ENCODE measurements at regions not wholly inside any gene's neighbourhood (a gene's known extent, or its start where the extent isn't known, plus 50 kb on each side); places are given as distances from the start of the nearest gene placed in this dataset.

- Mint-ChIP-seq H3K4me1 (ENCODE audit: low read depth, unreplicated experiment) (no peaks in the 10 kb centered on the region), H3K4me3 (ENCODE audit: low read depth, unreplicated experiment) (no peak overlapping the region), H3K27me3 (ENCODE audit: unreplicated experiment) (peaks cover 65% of the 10 kb centered on the region), H3K9me3 (ENCODE audit: low read depth, unreplicated experiment) (no peaks in the 10 kb centered on the region), H3K36me3 (ENCODE audit: insufficient read depth, unreplicated experiment) (no peaks in the 10 kb centered on the region), H3K27ac (ENCODE audit: unreplicated experiment) (no peak overlapping the region)
- intact Hi-C loops (cut with micrococcal nuclease; ENCODE audit: unreplicated experiment): no loop called here
- no TSS peak for BruUV-seq (replicated peaks)
- TF ChIP-seq CTCF (IDR thresholded peaks at IDR 0.05; ENCODE audit: unreplicated experiment): no peak
- CTCF ChIA-PET: no interaction called here
- no peak for DNase-seq
Observed at GRCh38 chrX:39603230-39603629, 494.5 kb downstream of the BCOR start.

- H3K9me3 Mint-ChIP-seq (ENCODE audit: low read depth, unreplicated experiment): no peaks in the 10 kb centered on the region
- no peak for DNase-seq
- no TSS peak for BruUV-seq (replicated peaks)
- TF ChIP-seq CTCF (IDR thresholded peaks at IDR 0.05; ENCODE audit: unreplicated experiment): no peak
- no peaks in the 10 kb centered on the region for H3K36me3 Mint-ChIP-seq (ENCODE audit: insufficient read depth, unreplicated experiment)
- intact Hi-C loops (cut with micrococcal nuclease; ENCODE audit: unreplicated experiment): no loop called here
- peaks cover 51% of the 10 kb centered on the region for H3K27me3 Mint-ChIP-seq (ENCODE audit: unreplicated experiment)
- no peak overlapping the region for H3K4me3 Mint-ChIP-seq (ENCODE audit: low read depth, unreplicated experiment)
- CTCF ChIA-PET: no interaction called here
- no peak overlapping the region for H3K27ac Mint-ChIP-seq (ENCODE audit: unreplicated experiment)
- H3K4me1 Mint-ChIP-seq (ENCODE audit: low read depth, unreplicated experiment): no peaks in the 10 kb centered on the region
Observed at GRCh38 chrX:39605183-39605582, 492.6 kb downstream of the BCOR start.

DNA sequence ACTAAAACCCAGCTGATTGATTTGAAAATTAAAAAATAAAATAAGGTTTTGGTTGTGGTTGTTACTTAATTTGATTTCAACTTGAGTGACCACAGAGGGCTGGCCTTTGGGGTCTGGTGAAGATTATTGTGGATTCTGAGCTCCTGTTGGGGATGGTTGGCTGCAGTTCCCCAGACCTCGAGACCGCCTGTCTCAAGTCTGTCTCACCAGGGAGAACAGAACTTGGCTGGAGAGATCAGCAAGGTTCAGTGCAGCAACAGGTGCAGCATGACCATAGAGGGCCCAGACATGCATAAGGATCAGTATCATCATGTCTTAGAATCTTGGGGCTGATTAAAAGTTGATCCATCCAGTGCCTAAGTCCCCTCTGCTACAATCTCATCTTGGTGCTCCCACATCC, 491.9 kb downstream of the BCOR start:
- no peak overlapping the region for H3K27ac Mint-ChIP-seq (ENCODE audit: unreplicated experiment)
- no peak for DNase-seq
- intact Hi-C loops (cut with micrococcal nuclease; ENCODE audit: unreplicated experiment): no loop called here
- peaks cover 51% of the 10 kb centered on the region for H3K27me3 Mint-ChIP-seq (ENCODE audit: unreplicated experiment)
- no peak for TF ChIP-seq CTCF (IDR thresholded peaks at IDR 0.05; ENCODE audit: unreplicated experiment)
- no peaks in the 10 kb centered on the region for H3K9me3 Mint-ChIP-seq (ENCODE audit: low read depth, unreplicated experiment)
- CTCF ChIA-PET: no interaction called here
- H3K4me1 Mint-ChIP-seq (ENCODE audit: low read depth, unreplicated experiment): no peaks in the 10 kb centered on the region
- no TSS peak for BruUV-seq (replicated peaks)
- H3K4me3 Mint-ChIP-seq (ENCODE audit: low read depth, unreplicated experiment): no peak overlapping the region
- no peaks in the 10 kb centered on the region for H3K36me3 Mint-ChIP-seq (ENCODE audit: insufficient read depth, unreplicated experiment)

DNA sequence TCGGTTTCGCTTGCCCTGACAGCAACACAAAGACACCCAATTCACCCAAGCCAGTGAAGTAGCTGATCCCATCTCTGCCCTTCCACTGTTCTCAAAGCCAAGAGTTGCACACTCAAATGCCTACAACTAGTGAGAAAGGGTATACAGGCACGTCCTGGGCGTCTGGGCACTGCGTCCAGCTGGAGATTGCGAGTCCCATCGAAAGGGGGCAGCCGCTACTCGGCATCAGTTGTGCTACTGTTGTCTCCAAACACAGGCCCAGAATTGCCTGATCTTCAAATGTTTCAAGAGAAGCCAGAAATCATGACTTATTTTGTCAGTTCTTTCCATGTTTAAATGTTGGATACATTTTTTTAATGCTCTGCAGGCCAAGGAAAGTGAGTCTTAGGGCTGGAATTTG, 487.8 kb downstream of the BCOR start:
- no TSS peak for BruUV-seq (replicated peaks)
- no peak overlapping the region for H3K27ac Mint-ChIP-seq (ENCODE audit: unreplicated experiment)
- peaks cover 22% of the 10 kb centered on the region for H3K4me1 Mint-ChIP-seq (ENCODE audit: low read depth, unreplicated experiment)
- DNase-seq: no peak
- peaks cover 46% of the 10 kb centered on the region for H3K27me3 Mint-ChIP-seq (ENCODE audit: unreplicated experiment)
- peaks cover 8% of the 10 kb centered on the region for H3K36me3 Mint-ChIP-seq (ENCODE audit: insufficient read depth, unreplicated experiment)
- CTCF ChIA-PET: no interaction called here
- no peak overlapping the region for H3K4me3 Mint-ChIP-seq (ENCODE audit: low read depth, unreplicated experiment)
- intact Hi-C loops (cut with micrococcal nuclease; ENCODE audit: unreplicated experiment): no loop called here
- TF ChIP-seq CTCF (IDR thresholded peaks at IDR 0.05; ENCODE audit: unreplicated experiment): no peak
- no peaks in the 10 kb centered on the region for H3K9me3 Mint-ChIP-seq (ENCODE audit: low read depth, unreplicated experiment)

DNA sequence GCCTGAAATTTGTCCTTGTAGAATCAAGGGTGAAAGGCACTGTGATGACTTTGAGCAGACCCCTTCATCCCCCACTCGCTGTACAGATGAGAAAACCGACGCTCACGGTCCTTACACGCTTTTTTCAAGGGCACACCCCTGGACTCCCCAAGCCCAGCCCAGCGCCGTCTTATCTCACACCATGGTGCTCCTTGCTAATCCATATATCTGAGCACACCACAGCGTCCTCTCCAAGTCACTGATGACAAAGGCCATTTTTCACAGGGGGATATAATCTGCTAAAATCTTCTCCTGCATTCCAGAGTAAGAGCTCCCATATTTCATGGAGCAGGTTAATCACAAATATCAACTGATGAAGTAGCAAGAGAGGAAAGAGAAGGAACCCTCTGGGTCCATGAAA, 486.3 kb downstream of the BCOR start:
- CTCF ChIA-PET: interaction anchor here (0.9 kb wide), 1 partner anchor 619 kb away, joined by 4 read pairs; no protein-coding TSS in a partner anchor
- H3K27ac Mint-ChIP-seq (ENCODE audit: unreplicated experiment): no peak overlapping the region
- BruUV-seq (replicated peaks): no TSS peak

More for the DNA sequence above, 486.3 kb downstream of the BCOR start:
- peaks cover under 1% of the 10 kb centered on the region for H3K9me3 Mint-ChIP-seq (ENCODE audit: low read depth, unreplicated experiment)
- H3K27me3 Mint-ChIP-seq (ENCODE audit: unreplicated experiment): peaks cover 44% of the 10 kb centered on the region
- intact Hi-C loops (cut with micrococcal nuclease; ENCODE audit: unreplicated experiment): no loop called here
- H3K4me3 Mint-ChIP-seq (ENCODE audit: low read depth, unreplicated experiment): no peak overlapping the region
- TF ChIP-seq CTCF (IDR thresholded peaks at IDR 0.05; ENCODE audit: unreplicated experiment): no peak
- DNase-seq: no peak
- H3K4me1 Mint-ChIP-seq (ENCODE audit: low read depth, unreplicated experiment): peaks cover 22% of the 10 kb centered on the region
- peaks cover 8% of the 10 kb centered on the region for H3K36me3 Mint-ChIP-seq (ENCODE audit: insufficient read depth, unreplicated experiment)

Measured in Calu3 (cell line).